Panc1 (cell line): ENCODE measurements at regions not wholly inside any gene's neighbourhood (a gene's known extent, or its start where the extent isn't known, plus 50 kb on each side); places are given as distances from the start of the nearest gene placed in this dataset.

Source experiments
- ATAC-seq: fragments of 200-7000 bp; cut with Tn5 transposase; 2 replicates; pipeline ENCODE4 v1.9.1; 2020; ENCODE audit warnings: mild to moderate bottlenecking, moderate library complexity
- BruUV-seq: library from RNA; stranded (reverse); fragments of 400-500 nt; replicated peaks from 2 replicates; lab custom pipeline; 2021; lab: Mats Ljungman, UMichigan
- CTCF ChIA-PET: fragments of 300-600 bp; sonication (Branson Sonifier 250); formaldehyde crosslinking; loops from one replicate; lab custom pipeline; 2022; ENCODE audit warnings: antibody characterized with exemption; lab: Charles Lee
- POLR2A ChIA-PET: fragments of 300-600 bp; sonication (Branson Sonifier 250); formaldehyde crosslinking; loops from one replicate; lab custom pipeline; 2022; ENCODE audit warnings: antibody characterized with exemption; lab: Charles Lee
- DNase-seq: peaks from one replicate; pipeline ENCODE4 v3.0.0-alpha.2; 2010; ENCODE audit warnings: low read depth, low spot score
- H3K27ac ChIP-seq: 2 replicates; pipeline ENCODE4 v1.5.1; 2011; ENCODE audit warnings: mild to moderate bottlenecking, low read length, inconsistent platforms
- H3K27me3 ChIP-seq: fragments of 200-500 bp; sonication (Bioruptor generic); 2 replicates; pipeline ENCODE4 v1.6.0; 2014; ENCODE audit warnings: low read length, inconsistent platforms; ENCODE audit not compliant: control insufficient read depth, insufficient read depth
- H3K36me3 ChIP-seq: fragments of 200-500 bp; sonication (Bioruptor generic); 2 replicates; pipeline ENCODE4 v1.5.1; 2014; ENCODE audit warnings: inconsistent platforms, mild to moderate bottlenecking, low read length, moderate library complexity; ENCODE audit not compliant: control insufficient read depth, insufficient read depth
- H3K4me1 ChIP-seq: 2 replicates; pipeline ENCODE4 v1.5.1; 2011; ENCODE audit warnings: inconsistent platforms, mild to moderate bottlenecking, low read length, moderate library complexity; ENCODE audit not compliant: control insufficient read depth, insufficient read depth
- H3K4me3 ChIP-seq, 2 experiments: 2 replicates each; pipeline ENCODE4 v1.5.1; 2011 to 2012; ENCODE audit warnings: low read depth in 2 of 2, low read length in 2 of 2, mild to moderate bottlenecking in 2 of 2, inconsistent platforms in 1 of 2, moderate library complexity in 1 of 2
- H3K9me3 ChIP-seq: fragments of 200-500 bp; sonication (Bioruptor generic); 2 replicates; pipeline ENCODE4 v1.5.1; 2014; ENCODE audit warnings: low read depth, mild to moderate bottlenecking, inconsistent platforms, low read length, moderate library complexity; ENCODE audit not compliant: control insufficient read depth, insufficient read depth
- POLR2AphosphoS5 ChIP-seq: IDR thresholded peaks from 2 replicates; pipeline ENCODE4 v1.6.1; 2012; ENCODE audit warnings: mild to moderate bottlenecking, low read depth, low read length, moderate library complexity
- REST ChIP-seq, 2 experiments: IDR thresholded peaks; 2 replicates each; pipeline ENCODE4 v1.6.1; 2011 to 2012; ENCODE audit warnings: low read depth in 2 of 2, control low read depth in 1 of 2, low read length in 1 of 2, mild to moderate bottlenecking in 1 of 2, moderate library complexity in 1 of 2; ENCODE audit not compliant: insufficient read depth in 1 of 2
- SIN3A ChIP-seq: IDR thresholded peaks from 2 replicates; pipeline ENCODE4 v1.6.1; 2012; ENCODE audit warnings: low read depth, mild to moderate bottlenecking, low read length, moderate library complexity, borderline replicate concordance; ENCODE audit not compliant: insufficient read depth
- TCF7L2 ChIP-seq: IDR thresholded peaks from 2 replicates; pipeline ENCODE4 v1.6.1; 2011; ENCODE audit warnings: mild to moderate bottlenecking, low read depth, low read length, inconsistent platforms
- in situ Hi-C: cut with HindIII; loops from 2 replicates; pipeline ENCODE4 v1.10.0; 2016; ENCODE audit warnings: low sequenced_read_pairs, low pct_unique_long_range_greater_than_20kb
- intact Hi-C: fragments of 100-400 bp; cut with micrococcal nuclease; formaldehyde crosslinking; loops from one replicate; pipeline ENCODE4 v1.10.0; 2022; ENCODE audit not compliant: unreplicated experiment
- TF ChIP-seq, protein P1 (sequence below): fragments of 450-650 bp; IDR thresholded peaks from 2 replicates; pipeline ENCODE4 v1.5.1; 2017; ENCODE audit warnings: mild to moderate bottlenecking

DNA sequence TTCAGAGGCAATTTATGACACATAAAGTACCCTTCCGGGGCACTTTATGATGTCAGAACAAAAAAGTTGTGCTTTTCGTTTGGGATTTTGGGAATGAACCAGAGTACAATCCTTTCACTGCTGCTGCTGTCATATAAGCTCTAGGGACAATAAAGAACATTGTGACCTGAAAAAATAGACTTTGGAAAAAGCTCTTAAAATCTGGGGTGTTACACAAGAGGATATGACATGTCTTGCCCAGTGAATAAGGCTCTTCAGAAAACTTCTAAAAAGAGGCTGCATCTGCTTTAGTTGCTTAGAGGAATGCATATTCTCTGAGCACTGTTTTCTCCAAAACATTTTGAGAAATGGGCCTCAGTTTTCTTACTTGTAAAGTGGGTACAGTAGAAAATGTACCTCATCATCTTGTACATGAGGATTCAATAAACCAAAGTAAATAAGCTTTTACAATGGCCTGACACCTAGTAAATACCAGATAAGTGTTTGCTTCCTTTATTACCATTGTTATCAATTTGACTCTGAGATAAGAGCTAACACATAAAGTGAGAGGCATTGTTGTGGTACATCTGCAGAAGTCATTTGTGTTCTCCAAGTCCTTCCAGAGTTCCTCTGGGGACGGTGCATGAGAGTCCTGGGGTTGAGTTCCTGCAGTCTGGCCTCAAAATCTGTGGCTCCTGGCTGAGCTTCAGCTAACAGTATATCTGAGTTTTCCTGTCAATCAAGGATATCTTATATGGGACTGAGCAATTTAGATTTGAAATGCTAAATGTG, 67.4 kb upstream of the EDNRB start:
- Histone ChIP-seq H3K27ac (no peak overlapping the region), H3K4me3 (no peak overlapping the region), H3K27me3 (no peaks in the 10 kb centered on the region), H3K9me3 (no peaks in the 10 kb centered on the region), H3K4me1 (no peaks in the 10 kb centered on the region), H3K36me3 (no peaks in the 10 kb centered on the region)
- intact Hi-C loops, result no loop called here
- ChIA-PET CTCF (no interaction called here), POLR2A (no interaction called here)
- DNase-seq (no peak), ATAC-seq (no peak)
- no TSS peak for BruUV-seq
- in situ Hi-C loops, result no loop called here
- TF ChIP-seq, protein P1, sequence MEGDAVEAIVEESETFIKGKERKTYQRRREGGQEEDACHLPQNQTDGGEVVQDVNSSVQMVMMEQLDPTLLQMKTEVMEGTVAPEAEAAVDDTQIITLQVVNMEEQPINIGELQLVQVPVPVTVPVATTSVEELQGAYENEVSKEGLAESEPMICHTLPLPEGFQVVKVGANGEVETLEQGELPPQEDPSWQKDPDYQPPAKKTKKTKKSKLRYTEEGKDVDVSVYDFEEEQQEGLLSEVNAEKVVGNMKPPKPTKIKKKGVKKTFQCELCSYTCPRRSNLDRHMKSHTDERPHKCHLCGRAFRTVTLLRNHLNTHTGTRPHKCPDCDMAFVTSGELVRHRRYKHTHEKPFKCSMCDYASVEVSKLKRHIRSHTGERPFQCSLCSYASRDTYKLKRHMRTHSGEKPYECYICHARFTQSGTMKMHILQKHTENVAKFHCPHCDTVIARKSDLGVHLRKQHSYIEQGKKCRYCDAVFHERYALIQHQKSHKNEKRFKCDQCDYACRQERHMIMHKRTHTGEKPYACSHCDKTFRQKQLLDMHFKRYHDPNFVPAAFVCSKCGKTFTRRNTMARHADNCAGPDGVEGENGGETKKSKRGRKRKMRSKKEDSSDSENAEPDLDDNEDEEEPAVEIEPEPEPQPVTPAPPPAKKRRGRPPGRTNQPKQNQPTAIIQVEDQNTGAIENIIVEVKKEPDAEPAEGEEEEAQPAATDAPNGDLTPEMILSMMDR, result no peak
- TF ChIP-seq TCF7L2, result no peak
- TF ChIP-seq POLR2AphosphoS5, result no peak
- TF ChIP-seq SIN3A, result no peak
- TF ChIP-seq REST (IDR thresholded peaks at IDR 0.05; ENCODE audit: insufficient read depth in 1 of 2, low read depth in 2 of 2, low read length in 1 of 2), result no peak

- H3K27me3 ChIP-seq, result no peaks in the 10 kb centered on the region
- H3K27ac ChIP-seq, result no peak overlapping the region
- in situ Hi-C loops, result no loop called here
- H3K36me3 ChIP-seq, result no peaks in the 10 kb centered on the region
- ChIA-PET POLR2A (no interaction called here), CTCF (no interaction called here)
- peaks cover 3% of the 10 kb centered on the region; the same call in 1 of the 2 replicates for H3K9me3 ChIP-seq
- intact Hi-C loops, result no loop called here
- no TSS peak for BruUV-seq
- H3K4me1 ChIP-seq, result no peaks in the 10 kb centered on the region
- no peak for ATAC-seq
- TF ChIP-seq REST (IDR thresholded peaks at IDR 0.05; ENCODE audit: insufficient read depth in 1 of 2, low read depth in 2 of 2, low read length in 1 of 2), result no peak
- no peak for TF ChIP-seq SIN3A
- no peak for TF ChIP-seq POLR2AphosphoS5
- TF ChIP-seq, protein P1, result no peak
- no peak for TF ChIP-seq TCF7L2
- H3K4me3 ChIP-seq, result no peak overlapping the region
- DNase-seq, result no peak
Measured at GRCh38 chr13:77981281-77981881, 62.8 kb upstream of the EDNRB start.
